ENCODE measurements at regions not wholly inside any gene's neighbourhood (a gene's known extent, or its start where the extent isn't known, plus 50 kb on each side); places are given as distances from the start of the nearest gene placed in this dataset.
"Not testable (repeated sequence)": the region's sequence is repeated elsewhere in the genome, so short reads cannot be mapped to it uniquely, and the experiment has no call there.

DNA sequence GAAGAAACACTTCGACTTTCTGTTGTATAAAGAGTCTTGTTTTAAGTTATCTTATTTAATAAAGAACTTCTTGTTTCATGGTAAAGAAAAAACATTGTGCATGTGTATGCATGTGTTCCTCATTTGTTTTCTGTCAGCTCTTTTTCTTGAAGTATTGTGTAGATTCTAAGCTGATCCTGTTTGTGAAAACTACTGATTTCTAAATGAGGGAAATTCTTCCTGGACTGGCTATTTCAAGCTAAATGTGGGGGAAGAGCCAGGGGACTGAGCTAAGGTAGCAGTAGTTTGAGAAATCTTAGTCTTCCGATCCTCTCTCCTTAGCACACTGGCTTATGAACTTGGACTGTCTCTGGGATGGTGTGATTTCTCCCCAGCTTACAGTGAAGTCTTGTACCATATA is 56.4 kb upstream of the RBMS1 start:
- no peak for DNase-seq

DNA sequence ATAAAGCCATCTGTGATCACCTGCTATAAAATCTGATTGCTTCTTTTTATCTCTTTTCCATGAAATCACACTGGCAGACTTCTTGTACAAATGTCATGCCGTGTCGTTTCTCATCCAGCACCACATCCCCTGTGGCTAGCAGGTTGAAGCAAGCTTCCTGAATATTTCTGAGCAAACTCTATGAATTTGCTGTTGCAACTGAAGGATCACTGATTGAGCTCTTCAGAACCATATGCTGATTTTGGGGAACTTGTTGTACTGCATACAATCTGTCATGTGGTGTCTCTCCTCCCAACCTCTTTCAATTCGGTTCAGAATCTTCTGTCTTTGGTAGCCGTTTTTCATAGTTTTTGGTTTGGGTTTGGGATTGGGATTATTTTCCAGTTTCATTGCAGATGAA is 57.7 kb upstream of the RBMS1 start:
- no peak for DNase-seq

DNA sequence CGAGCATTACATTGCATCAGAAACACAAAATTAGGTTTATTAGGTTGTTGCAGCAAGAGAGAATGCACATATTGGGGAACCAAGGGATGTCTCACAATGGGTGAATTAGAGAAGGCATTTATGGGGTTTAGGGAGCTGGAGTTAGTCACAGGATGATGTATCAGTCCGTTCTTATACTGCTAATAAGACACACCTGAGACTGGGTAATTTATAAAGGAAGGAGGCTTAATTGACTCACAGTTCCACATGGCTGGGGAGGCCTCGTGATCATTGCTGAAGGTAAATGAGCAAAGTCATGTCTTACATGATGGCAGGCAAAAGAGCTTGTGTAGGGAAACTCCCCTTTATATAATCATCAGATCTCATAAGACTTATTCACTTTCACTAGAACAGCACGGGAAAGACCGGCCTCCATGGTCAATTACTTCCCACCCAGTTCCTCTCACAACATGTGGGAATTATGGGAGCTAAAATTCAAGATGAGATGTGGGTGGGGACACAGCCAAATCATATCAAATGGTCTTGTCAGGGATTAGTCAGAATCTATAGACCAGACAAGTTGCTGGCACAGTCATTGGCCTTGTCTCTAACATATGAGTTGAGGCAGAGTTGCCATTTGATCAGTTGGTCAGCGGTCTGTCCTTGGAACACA is 61.9 kb upstream of the RBMS1 start:
- DNase-seq, result no peak

DNA sequence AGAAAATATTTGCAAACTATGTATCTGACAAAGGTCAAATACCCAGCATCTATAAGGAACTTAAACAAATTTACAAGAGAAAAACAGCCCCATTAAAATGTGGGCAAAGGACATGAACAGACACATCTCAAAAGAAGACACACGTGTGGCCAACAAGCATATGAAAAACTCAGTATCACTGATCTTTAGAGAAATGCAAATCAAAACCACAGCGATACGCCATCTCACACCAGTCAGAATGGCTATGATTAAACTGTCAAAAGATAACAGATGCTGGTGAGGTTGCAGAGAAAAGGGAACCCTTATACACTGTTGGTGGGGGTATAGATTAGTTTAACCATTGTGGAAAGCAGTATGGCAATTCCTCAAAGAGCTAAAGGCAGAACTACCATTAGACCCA is 64.3 kb upstream of the RBMS1 start:
- DNase-seq, result no peak

DNA sequence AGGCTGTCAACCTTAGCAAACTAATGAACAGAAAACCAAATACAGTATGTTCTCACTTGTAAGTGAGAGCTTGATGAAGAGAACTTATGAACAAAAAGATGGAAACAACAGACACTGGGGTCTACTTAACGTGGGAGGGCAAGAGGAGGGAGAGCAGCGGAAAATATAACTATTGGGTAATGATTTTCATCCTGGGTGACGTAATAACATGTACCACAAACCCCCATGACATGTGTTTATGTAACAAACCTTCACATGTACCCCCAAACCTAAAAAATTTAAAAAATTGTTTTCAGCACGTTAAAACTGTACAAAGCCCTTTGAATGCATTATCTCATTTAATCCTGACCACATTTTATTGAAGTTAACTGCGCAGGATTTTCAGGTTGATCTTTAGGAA is 64.9 kb upstream of the RBMS1 start:
- no peak for DNase-seq

DNA sequence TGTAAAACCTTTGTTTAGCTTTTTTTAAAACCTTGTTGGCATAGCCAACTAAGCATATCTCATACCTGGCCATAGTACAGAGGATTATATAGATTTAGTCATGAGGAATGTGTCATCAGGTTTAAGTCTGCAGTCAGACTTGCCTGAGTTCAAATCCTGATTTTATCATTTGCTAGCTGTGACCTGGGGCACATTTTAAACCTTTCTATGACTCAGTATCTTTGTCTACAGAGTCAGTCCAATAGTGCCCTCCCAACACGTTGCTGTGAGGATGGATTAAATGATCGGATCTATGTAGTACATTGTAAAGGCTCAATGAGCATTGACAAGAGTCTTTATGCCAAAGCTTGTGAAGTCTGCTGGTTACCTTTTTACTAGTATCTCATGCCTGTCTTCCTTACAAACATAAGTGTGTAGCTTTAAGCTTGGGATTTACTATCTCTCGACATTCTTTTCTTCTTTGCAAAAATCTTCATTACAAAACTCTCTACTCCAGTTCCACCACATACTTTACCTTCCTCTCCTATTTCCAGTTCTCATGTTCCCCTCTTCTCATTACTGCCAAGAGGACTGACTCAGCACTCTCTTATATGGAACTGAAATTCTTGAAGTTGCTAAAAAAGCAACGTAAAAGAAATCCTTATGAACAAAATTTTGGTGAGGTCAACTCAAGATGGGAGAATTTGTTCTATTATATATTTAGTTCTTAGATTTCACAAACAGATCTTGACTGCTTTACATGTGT is 68.1 kb upstream of the RBMS1 start:
- DNase-seq, result no peak

DNA sequence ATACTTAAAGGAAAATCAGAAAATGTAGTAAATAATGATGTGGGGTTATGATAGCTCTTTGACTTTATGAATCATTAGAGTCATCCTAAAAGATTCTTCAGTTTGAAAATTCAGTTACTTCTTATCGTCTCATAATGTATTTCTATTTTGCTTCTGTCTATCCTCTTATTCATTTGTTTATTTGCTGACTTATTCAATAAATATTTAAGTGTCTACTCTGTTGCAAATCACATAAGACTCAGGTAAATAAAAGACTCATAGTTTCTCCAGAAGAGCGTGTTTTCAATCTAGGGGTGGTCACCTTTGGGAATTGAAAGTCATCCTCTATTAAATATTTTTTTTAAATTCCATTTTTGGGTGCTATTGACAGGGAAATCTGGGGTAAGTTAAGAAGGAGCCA is 69.1 kb upstream of the RBMS1 start:
- DNase-seq, result no peak

DNA sequence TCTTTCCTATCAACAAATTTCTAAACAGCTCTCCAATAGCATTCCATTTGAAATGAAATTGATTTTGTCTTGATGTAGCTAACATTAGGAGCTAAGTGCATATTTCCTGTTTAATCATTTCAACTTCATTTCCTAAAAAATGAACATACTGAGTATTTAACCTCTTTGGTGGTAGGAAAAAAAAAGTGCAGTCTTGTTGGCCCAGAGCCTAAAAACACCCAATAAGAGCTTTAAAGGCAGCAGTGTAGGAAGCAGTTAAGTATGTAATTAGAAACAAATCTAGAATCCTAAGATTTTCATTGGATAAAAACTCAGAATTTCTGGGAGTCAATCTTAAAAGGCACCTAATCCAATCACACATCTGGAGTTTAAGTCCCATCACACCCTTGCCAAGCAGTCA is 71.0 kb upstream of the RBMS1 start:
- no peak for DNase-seq

DNA sequence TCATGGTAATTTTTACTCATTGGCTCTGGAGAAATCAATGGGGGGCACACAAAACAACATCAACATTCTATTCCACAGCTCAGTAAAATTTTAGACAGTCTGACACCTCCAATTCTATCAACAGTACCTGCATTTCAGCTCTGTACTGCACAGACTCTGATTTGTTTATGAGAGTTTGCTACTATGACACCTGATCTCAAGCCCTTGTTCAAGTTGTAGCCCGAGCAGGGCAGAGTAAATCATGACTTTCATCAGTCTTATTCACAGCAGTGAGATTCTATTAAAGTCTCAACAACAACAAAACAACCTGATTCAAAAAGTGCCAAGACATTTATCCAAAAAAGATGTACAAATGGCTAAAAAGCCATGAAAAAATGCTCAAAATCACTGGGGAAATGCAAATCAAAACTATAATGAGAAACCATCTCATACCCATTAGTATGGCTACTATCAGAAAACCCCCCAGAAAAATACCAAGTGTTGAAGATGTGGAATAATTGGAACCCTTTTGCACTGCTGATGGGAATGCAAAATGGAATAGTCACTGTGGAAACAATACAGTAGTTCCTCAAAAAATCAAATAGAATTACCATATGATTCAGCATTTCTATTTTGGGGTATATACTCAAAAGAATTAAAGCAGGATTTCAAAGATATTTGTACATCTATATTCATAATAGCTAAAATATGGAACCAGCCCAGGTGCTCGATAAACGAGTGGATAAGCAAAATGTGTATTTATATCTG is 71.7 kb upstream of the RBMS1 start:
- DNase-seq, result no peak

DNA sequence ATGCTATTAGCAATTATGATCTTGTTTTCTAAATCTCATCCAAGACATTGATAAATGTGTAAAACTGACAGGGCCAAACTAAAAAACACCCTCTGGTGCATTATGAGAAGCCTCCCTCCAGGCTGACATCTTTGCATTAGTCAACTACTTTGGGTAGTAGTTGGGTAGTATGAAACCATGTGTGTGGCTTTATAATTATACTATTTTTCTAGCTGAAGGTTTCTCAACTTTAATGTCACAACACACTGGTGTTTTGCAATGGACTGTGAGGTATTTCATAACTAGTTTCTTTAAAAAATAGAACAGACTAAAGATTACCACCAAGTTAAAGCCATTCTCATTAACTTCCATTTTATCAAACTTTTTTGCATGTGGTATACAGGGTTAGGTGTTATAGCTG is 73.1 kb upstream of the RBMS1 start:
- no peak for DNase-seq

DNA sequence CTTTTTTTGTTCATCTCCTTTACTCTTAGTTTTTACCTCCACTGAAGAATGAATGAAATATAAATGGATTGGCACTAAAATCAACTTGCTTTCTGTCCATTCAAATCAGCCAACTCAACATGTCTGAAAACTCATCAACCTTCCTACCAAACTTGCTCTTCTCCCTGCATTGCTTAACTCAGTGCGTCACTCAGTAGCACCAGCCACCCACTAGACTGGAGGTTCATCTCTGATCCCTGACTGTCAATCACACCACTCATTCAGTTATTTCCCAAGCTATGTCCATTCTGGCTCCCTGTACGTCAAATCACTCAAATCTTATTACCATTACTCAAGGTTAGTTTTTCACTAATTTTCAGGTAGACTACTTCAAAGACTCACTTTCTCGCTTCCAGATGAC is 75.2 kb upstream of the RBMS1 start:
- no peak for DNase-seq

DNA sequence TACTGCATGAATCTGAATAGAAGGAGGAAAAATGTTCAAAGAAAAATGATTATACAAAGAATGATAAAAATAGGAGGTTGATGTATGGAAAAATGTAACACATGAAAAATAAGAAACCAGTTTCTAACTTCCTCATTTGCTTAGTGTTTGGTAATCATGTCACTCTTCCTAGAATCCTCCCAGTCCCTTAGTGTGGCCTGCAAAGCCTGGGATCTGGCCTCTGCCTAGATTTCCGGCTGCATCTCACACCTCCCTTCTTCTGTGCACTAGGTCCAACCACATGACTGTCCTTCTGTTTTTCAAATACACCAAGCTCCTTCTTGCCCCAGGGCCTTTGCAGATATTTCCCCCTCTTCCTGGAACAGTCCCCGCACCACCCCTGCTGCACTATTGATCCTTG is 76.8 kb upstream of the RBMS1 start:
- DNase-seq, result no peak

DNA sequence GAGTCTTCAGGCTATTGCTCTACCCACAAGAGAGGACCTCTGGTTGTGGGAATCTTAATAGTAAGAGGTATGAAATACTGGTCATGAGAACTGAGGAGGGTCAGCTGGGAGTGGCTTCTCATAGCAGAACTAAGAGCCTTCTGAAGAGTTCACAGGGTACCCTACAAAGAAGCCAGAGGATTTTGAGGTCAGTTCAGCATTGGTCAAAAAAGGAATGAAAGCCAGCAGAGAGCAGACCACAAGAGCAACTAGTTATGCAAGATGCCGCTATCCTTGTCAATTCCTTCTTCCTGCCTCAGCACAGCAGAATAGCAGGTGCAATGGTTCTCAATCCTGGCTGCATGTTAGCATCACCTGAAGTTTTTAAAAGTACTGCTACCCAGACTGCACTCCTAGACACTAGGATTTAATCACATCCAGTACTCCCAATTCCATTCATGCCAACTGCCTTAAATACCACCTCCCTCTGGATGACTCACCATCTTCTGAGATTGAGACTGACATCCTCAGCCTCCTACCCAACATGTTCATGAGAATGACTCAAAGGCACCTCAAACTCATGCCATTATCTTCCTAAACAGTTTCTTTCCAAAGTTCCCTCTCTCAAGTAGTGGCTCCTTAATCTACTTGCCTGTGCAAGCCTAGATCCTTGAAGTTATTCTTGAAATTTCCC is 81.0 kb upstream of the RBMS1 start:
- no peak for DNase-seq

DNA sequence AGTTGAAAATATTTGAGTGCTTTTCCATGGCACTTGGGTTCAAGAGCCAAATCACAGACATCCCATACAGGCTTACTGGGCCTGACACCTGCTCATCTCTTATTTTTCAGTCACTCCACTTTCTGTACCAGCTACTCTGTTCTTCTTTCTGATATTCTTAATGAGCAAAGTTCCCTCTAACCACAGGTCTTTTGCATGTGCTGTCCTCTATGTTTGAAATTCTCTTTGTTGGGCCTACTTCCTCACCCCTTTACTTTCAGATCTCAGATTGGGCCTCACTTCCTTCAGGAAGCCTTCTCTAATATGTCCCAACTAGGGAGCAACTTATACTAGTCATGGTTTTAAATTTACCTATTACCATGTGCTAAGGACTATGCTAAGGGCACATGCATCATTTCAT is 81.8 kb upstream of the RBMS1 start:
- DNase-seq, result no peak

DNA sequence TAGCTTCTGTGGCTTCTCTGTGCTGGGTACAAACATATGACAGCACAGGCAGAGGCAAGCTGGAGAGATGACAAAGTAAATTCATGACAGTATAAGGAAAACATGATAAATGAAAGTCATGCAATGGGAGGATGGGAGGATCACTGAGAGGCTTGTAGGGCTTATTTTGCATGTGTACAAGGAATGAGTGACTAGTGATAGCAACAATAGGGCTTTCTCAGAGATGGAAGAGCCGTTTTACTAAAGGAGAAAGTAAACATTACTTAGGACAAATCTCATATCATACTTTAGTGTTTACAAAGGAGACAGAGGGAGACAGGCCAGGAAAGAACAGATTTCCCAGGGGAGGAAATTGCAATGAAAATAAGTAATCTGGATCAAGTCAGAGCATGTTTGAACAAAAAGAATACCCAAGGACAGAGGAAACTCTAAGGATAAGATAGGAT is 82.5 kb upstream of the RBMS1 start:
- no peak for DNase-seq

DNA sequence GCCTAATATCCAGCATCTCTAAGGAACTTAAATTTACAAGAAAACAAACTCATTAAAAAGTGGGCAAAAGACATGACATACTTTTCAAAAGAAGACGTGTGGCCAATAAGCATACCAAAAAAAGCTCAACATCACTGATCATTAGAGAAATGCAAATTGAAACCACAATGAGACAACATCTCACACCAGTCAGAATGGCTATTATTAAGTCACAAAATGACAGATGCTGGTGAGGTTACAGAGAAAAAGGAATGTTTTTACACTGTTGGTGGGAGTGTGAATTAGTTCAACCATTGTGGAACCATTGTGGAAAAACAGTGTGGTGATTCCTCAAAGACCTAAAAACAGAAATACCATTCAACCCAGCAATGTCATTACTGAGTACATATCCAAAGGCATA is 83.5 kb upstream of the RBMS1 start:
- not testable (repeated sequence) for DNase-seq

DNA sequence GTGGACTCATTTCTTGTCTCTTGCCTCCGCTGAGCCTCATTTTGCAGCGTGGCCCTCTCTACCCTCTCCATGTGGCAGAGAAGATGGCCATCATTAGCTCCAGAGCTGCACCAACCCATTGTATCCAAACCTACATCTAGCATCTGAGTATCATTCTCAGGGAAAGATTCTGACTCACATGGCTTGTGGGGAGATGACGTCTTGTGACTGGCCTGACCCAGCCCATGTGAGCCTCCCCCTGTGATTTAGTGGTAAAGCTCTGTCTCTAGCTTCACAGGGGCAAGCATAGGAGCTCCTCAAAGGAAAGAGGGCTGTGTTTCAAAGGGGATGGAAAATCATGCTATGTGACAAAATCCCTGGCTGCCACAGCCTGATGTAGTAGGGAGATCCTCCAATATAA is 87.4 kb upstream of the RBMS1 start:
- DNase-seq, result no peak

DNA sequence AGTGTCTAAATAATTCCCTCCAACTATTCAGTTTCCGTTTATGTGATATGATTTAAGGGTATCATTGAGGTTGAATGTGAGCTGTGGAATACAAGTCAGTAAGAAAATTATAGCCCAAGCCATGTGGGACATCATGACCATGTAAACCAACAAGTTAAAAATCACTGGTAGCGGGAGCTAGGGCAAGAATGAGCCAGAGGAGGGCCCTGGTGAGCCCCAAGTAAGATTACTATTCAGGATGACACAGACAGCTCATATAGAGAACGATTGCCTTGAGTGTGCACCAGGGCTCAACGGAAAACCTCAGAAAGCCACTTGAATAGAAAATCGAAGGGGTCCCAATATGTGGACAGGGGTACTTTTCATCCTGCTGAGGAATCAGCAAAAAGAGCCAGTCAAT is 87.8 kb upstream of the RBMS1 start:
- DNase-seq, result no peak

DNA sequence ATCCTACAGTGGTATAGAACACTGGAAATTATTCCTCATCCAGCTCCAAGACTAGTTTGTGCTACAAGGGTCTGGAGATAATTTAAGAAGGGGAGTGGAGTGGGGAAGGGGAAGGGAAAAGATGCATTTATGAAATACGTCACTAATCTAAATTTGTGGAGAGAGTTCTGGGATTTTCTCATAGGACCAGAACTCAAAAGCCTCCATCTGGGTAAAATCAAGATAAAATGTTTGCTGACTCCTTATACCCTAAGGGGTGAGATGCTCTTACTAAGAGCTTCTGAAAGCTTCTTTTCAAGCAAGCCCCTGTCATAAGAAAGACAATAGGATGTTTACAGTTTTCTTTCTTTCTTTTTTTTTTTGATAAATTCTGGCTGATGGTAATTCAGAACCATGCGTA is 88.5 kb upstream of the RBMS1 start:
- no peak for DNase-seq

DNA sequence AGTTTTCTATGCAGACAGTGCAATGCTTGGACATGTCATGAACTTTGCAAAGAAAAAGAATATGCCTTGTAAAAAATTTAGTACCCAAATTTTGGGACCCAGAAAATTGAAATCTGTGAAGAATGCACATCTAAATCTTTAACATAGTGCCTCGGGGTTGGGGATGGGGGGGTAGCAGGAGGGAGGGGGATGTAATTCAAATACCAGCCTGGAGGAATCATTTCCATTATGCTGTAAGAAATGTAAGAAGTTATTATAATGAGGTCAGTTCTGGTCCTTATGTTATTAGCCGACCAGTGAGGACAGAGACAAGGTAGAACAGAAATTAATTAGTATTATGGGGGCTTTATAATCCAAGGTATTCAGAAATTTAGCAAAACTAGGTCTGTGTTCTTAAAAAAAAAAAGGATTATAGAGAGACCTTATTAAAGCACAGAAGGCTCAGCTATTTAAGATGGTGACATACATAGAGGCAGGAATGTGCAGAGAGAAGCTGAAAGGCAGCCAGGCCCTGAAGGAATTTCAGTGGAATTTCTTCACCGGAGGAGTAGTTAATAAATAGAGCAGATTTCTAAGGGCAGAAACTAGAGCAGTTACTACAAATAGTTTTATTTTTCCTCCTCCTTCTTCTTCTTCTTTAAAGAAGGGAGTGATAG is 89.0 kb upstream of the RBMS1 start:
- DNase-seq, result no peak

DNA sequence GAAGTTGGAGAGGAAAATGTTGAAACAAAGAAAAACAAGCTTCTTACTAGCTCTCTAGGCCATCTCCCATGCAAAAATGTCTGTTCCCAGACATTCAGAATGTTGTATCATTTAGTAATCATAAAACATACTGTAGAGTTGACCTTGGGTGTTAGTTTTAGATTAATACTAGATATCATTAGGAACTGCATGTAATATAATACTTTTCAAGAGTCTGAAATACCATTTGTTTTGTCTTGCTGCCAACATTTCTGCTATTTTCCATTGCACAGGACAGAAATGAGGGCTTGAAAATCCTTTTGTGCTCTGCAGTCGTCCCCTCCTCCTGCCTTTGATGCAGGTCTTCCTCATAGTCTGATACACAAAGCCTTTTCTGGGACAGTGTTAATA is 89.5 kb upstream of the RBMS1 start:
- DNase-seq, result no peak

DNA sequence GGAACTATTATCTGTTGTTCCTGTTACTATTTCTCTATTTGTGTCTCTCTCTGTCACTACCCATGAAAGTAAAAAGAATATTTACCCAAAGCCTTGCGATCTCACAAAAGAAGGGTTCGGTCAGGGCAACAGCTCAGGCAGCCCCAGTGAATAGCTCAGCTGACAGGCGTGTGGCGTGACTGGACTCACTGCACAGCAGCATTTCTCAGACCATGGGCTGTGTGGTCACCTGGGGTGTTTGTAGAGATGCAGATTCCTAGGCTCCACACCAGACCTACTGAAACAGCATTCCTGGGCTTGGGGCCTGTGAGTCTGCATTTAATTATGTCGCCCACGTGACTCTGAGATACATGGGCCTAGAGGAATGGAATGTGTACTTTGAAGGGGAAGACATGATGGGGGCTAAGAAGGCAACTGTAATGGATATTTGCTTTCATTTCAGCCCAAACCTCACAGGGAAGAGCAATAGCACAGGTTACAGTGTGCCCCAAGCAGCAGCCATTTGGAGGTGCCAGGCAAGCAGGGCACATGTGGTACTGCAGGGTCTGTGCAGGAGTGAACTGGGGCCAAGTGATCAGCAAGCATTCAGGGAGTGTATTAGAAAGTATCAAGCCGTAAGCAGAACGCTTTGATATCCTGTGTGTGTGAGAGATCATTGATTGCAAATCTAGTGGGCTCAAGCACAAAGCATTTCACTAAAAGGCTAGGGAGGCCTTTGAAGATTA is 90.4 kb upstream of the RBMS1 start:
- no peak for DNase-seq
